NCI-H187 treated with DMSO at 0.1 percent for 48 hours (cell line): ENCODE measurements at regions not wholly inside any gene's neighbourhood (a gene's known extent, or its start where the extent isn't known, plus 50 kb on each side); places are given as distances from the start of the nearest gene placed in this dataset.
"Not testable (repeated sequence)": the region's sequence is repeated elsewhere in the genome, so short reads cannot be mapped to it uniquely, and the experiment has no call there.

Experiments
- DNase-seq: peaks from one replicate; lab custom pipeline; 2025; lab: John Stamatoyannopoulos, UW

- DNase-seq, result peak; percentile 92
Observed at GRCh38 chr6:19892260-19892659, 55.1 kb downstream of the ID4 start.

GRCh38 chr6:19895866-19896692, 58.9 kb downstream of the ID4 start:
- DNase-seq, result no peak

GRCh38 chr6:19896693-19897010, 59.5 kb downstream of the ID4 start:
- DNase-seq, result no peak

- DNase-seq, result no peak
Observed at GRCh38 chr6:19898141-19898740, 61.1 kb downstream of the ID4 start.

GRCh38 chr6:19902201-19902600, 65.0 kb downstream of the ID4 start:
- no peak for DNase-seq

- DNase-seq, result not testable (repeated sequence)
Observed at GRCh38 chr6:19904408-19904807, 67.2 kb downstream of the ID4 start.

- DNase-seq, result no peak
Observed at GRCh38 chr6:19905584-19905983, 68.4 kb downstream of the ID4 start.

- no peak for DNase-seq
Observed at GRCh38 chr6:19906171-19906570, 69.0 kb downstream of the ID4 start.

- no peak for DNase-seq
Observed at GRCh38 chr6:19911223-19911622, 74.1 kb downstream of the ID4 start.

- no peak for DNase-seq
Observed at GRCh38 chr6:19918436-19918835, 81.3 kb downstream of the ID4 start.

GRCh38 chr6:19921786-19922185, 84.6 kb downstream of the ID4 start:
- DNase-seq, result no peak

GRCh38 chr6:19925533-19925932, 88.4 kb downstream of the ID4 start:
- no peak for DNase-seq

- no peak for DNase-seq
Observed at GRCh38 chr6:19928461-19928860, 91.3 kb downstream of the ID4 start.

GRCh38 chr6:19929312-19929711, 92.1 kb downstream of the ID4 start:
- DNase-seq, result no peak

- no peak for DNase-seq
Observed at GRCh38 chr6:19934996-19935591, 97.9 kb downstream of the ID4 start.

GRCh38 chr6:19939321-19939720, 102.2 kb downstream of the ID4 start:
- not testable (repeated sequence) for DNase-seq

- DNase-seq, result not testable (repeated sequence)
Observed at GRCh38 chr6:19939926-19940325, 102.8 kb downstream of the ID4 start.

- DNase-seq, result no peak
Observed at GRCh38 chr6:19943042-19943441, 105.9 kb downstream of the ID4 start.

- DNase-seq, result no peak
Observed at GRCh38 chr6:19945843-19946358, 108.7 kb downstream of the ID4 start.

- DNase-seq, result no peak
Observed at GRCh38 chr6:19949155-19949554, 112.0 kb downstream of the ID4 start.

GRCh38 chr6:19964115-19964514, 126.9 kb downstream of the ID4 start:
- DNase-seq, result no peak

- no peak for DNase-seq
Observed at GRCh38 chr6:19968201-19968600, 131.0 kb downstream of the ID4 start.

GRCh38 chr6:19972221-19972620, 135.1 kb downstream of the ID4 start:
- DNase-seq, result no peak
